ENCODE measurements at regions not wholly inside any gene's neighbourhood (a gene's known extent, or its start where the extent isn't known, plus 50 kb on each side); places are given as distances from the start of the nearest gene placed in this dataset.

DNA sequence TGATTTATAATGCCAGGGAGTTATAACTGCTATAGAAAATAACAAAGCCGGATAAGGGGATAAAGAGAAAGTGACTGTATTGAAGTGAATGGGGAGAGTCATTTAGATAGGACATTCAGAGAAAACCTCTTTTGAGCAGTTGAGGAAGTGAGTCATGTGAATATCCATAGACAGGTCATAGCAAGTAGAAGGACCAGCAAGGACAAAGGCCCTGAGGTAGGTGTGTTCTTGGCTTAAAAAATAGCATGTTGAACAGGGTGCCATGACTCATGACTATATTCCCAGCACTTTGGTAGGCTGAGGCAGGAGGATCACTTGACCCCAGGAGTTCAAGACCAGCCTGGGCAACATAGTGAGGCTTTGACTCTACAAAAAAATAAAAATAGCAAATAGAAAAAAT lies 51.5 kb upstream of the RAP1B start:
- peak; percentile 85 for DNase-seq (ENCODE audit: low read depth)

GRCh38 chr12:68559984-68560850 lies 50.5 kb upstream of the RAP1B start:
- no peak for DNase-seq (ENCODE audit: low read depth)

DNA sequence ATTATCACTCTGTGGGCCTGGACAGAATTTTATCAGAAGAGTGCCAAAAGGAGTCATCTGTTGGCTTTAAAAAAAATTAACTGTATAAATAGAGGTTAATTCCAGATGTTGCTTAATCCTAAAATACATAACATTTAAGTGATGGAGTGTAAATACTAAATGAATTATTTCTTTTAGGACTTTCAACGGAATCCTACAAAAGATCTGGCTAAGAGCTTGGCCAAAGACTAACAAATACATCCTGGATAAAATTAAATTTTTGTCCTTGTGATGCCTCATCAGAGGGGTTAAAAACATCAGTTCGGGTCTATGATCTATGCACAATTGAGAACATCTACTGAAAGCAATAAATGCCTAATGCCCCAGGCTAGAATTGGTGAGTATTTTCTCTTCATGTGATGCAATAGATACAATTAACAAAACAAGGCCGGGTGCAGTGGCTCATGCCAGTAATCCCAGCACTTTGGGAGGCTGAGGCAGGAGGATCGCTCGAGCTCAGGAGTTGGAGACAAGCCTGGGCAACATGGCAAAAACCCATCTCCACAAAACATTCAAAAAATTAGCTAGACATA lies 49.8 kb upstream of the RAP1B start:
- peak; percentile 28 for DNase-seq (ENCODE audit: low read depth)
